Loucy (cell line): ENCODE measurements at regions not wholly inside any gene's neighbourhood (a gene's known extent, or its start where the extent isn't known, plus 50 kb on each side); places are given as distances from the start of the nearest gene placed in this dataset.

Source experiments
- H2AFZ ChIP-seq: fragments of 200-600 bp; sonication (generic); 2 replicates; pipeline ENCODE4 v1.6.0; 2016; ENCODE audit warnings: antibody characterized with exemption, mild to moderate bottlenecking, low read length, moderate library complexity
- H3F3A ChIP-seq: fragments of 200-600 bp; 2 replicates; pipeline ENCODE4 v1.6.0; 2016; ENCODE audit warnings: antibody characterized with exemption, low read depth, mild to moderate bottlenecking
- H3K27me3 ChIP-seq: fragments of 200-600 bp; sonication (generic); 2 replicates; pipeline ENCODE4 v1.6.1; 2014; ENCODE audit warnings: low read length, mild to moderate bottlenecking; ENCODE audit not compliant: insufficient read depth, poor library complexity, severe bottlenecking
- H3K36me3 ChIP-seq: fragments of 200-600 bp; sonication (generic); 2 replicates; pipeline ENCODE4 v1.6.1; 2016; ENCODE audit warnings: low read length; ENCODE audit not compliant: insufficient read depth
- H3K4me1 ChIP-seq: fragments of 200-600 bp; sonication (generic); 2 replicates; pipeline ENCODE4 v1.5.1; 2014; ENCODE audit warnings: low read length, mild to moderate bottlenecking; ENCODE audit not compliant: insufficient read depth, poor library complexity, severe bottlenecking
- H3K4me2 ChIP-seq: fragments of 200-600 bp; sonication (generic); 2 replicates; pipeline ENCODE4 v1.6.0; 2014; ENCODE audit warnings: antibody characterized with exemption, low read length, low read depth, mild to moderate bottlenecking; ENCODE audit not compliant: poor library complexity, severe bottlenecking
- H3K4me3 ChIP-seq: fragments of 200-600 bp; sonication (generic); 2 replicates; pipeline ENCODE4 v1.5.1; 2014; ENCODE audit warnings: low read length, mild to moderate bottlenecking, mixed read lengths; ENCODE audit not compliant: poor library complexity, severe bottlenecking
- H3K79me2 ChIP-seq: fragments of 200-600 bp; sonication (generic); 2 replicates; pipeline ENCODE4 v1.6.1; 2014; ENCODE audit warnings: low read length; ENCODE audit not compliant: insufficient read depth
- H3K9ac ChIP-seq: fragments of 200-600 bp; sonication (generic); 2 replicates; pipeline ENCODE4 v1.6.0; 2014; ENCODE audit warnings: mild to moderate bottlenecking, low read depth, low read length, moderate library complexity; ENCODE audit not compliant: poor library complexity, severe bottlenecking
- H3K9me2 ChIP-seq: fragments of 200-600 bp; sonication (generic); replicated peaks from 2 replicates; pipeline ENCODE4 v1.6.1; 2016; ENCODE audit warnings: low read depth, low read length, mixed read lengths
- H3K9me3 ChIP-seq: fragments of 200-600 bp; sonication (generic); 2 replicates; pipeline ENCODE4 v1.6.1; 2014; ENCODE audit warnings: mild to moderate bottlenecking, antibody characterized with exemption, low read length, low read depth; ENCODE audit not compliant: insufficient read depth
- H4K20me1 ChIP-seq: fragments of 200-600 bp; sonication (generic); 2 replicates; pipeline ENCODE4 v1.6.0; 2014; ENCODE audit warnings: antibody characterized with exemption, low read length, mild to moderate bottlenecking; ENCODE audit not compliant: insufficient read depth, poor library complexity, severe bottlenecking
- EZH2phosphoT487 ChIP-seq: fragments of 200-600 bp; IDR thresholded peaks from 2 replicates; pipeline ENCODE4 v1.6.1; 2018; ENCODE audit warnings: antibody characterized with exemption, mild to moderate bottlenecking, moderate library complexity, borderline replicate concordance
- TF ChIP-seq, protein P1 (sequence below): fragments of 200-600 bp; sonication (generic); conservative IDR thresholded peaks from 2 replicates; pipeline ENCODE4 v1.5.1; 2014; ENCODE audit warnings: mild to moderate bottlenecking, antibody characterized with exemption, low read length

DNA sequence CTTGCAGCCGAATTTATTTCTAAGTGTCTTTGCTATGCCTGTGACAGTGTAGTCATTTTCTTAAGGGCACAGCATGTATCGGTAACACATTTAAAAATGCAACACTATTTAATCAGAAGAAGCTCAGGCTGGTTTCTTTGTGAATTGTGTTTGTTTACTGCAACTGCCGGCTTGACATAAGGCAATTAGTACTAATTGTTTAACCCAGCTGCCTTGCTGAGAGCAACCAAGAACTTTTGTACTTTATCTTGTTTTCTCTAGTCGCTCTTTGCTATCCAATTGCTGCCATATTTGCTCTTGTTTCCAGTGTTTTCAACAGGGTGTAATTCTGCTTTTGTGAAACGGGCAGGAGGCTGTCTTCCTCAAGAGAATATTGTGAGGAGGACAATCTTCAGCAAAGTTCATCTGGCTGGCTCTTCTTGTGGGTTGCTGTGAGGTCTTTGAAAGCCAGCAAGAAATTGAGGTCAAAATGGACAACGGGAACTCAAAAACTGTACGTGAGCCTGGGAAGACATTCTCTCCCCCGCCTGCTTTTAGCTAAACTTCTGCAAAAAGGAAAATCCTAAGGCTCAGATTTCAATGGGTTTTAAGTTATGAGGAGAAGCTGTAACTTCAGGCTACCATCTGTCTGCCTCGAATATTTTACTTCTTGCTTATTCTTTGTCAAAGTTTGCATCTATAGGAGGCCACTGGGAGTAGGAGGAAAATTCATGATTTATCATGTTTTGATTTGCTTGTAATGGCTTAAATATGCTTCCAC lies 75.8 kb upstream of the TSHZ3 start:
- Histone ChIP-seq H3K9me2 (no peaks in the 10 kb centered on the region), H4K20me1 (no peaks in the 10 kb centered on the region), H3K27me3 (no peaks in the 10 kb centered on the region), H3F3A (no peaks in the 10 kb centered on the region), H3K9ac (no peak overlapping the region), H3K4me1 (no peaks in the 10 kb centered on the region), H3K79me2 (no peaks in the 10 kb centered on the region), H3K4me2 (no peak overlapping the region), H2AFZ (no peak overlapping the region), H3K36me3 (no peaks in the 10 kb centered on the region), H3K9me3 (0 out of 2 replicates have a peak, but pooled peaks cover 3% of the 10 kb centered on the region), H3K4me3 (no peak overlapping the region)
- TF ChIP-seq EZH2phosphoT487, result no peak
- TF ChIP-seq, protein P1, sequence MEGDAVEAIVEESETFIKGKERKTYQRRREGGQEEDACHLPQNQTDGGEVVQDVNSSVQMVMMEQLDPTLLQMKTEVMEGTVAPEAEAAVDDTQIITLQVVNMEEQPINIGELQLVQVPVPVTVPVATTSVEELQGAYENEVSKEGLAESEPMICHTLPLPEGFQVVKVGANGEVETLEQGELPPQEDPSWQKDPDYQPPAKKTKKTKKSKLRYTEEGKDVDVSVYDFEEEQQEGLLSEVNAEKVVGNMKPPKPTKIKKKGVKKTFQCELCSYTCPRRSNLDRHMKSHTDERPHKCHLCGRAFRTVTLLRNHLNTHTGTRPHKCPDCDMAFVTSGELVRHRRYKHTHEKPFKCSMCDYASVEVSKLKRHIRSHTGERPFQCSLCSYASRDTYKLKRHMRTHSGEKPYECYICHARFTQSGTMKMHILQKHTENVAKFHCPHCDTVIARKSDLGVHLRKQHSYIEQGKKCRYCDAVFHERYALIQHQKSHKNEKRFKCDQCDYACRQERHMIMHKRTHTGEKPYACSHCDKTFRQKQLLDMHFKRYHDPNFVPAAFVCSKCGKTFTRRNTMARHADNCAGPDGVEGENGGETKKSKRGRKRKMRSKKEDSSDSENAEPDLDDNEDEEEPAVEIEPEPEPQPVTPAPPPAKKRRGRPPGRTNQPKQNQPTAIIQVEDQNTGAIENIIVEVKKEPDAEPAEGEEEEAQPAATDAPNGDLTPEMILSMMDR, result no peak

GRCh38 chr19:31427857-31428256 lies 78.6 kb upstream of the TSHZ3 start:
- no peaks in the 10 kb centered on the region for H3F3A ChIP-seq
- no peak overlapping the region for H3K4me2 ChIP-seq
- no peak overlapping the region for H2AFZ ChIP-seq
- no peaks in the 10 kb centered on the region for H3K79me2 ChIP-seq
- H4K20me1 ChIP-seq, result no peaks in the 10 kb centered on the region
- TF ChIP-seq, protein P1, result no peak
- TF ChIP-seq EZH2phosphoT487, result no peak
- no peaks in the 10 kb centered on the region for H3K9me2 ChIP-seq
- H3K4me3 ChIP-seq, result no peak overlapping the region
- H3K9me3 ChIP-seq, result peaks cover 3% of the 10 kb centered on the region; the same call in 1 of the 2 replicates
- H3K27me3 ChIP-seq, result no peaks in the 10 kb centered on the region
- H3K4me1 ChIP-seq, result no peaks in the 10 kb centered on the region
- no peaks in the 10 kb centered on the region for H3K36me3 ChIP-seq
- no peak overlapping the region for H3K9ac ChIP-seq

DNA sequence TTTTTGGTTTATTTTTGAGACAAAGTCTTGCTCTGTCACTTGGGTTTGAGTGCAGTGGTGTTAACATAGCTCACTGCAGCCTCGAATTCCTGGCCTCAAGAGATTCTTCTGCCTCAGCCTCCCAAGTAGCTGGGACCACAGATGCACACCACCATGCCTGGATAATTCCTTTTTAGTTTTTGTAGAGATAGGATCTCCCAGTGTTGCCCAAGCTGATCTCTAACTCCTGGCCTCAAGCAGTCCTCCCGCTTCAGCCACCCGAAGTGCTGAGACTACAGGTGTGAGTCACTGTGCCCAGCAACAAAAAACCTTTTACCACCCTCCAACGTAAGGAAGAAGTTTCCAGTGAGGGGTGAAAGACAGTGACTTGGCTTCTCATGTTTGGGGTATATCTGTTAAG lies 81.1 kb upstream of the TSHZ3 start:
- TF ChIP-seq, protein P1, result no peak
- TF ChIP-seq EZH2phosphoT487, result no peak
- no peaks in the 10 kb centered on the region for H3K9me2 ChIP-seq
- no peaks in the 10 kb centered on the region for H3K4me1 ChIP-seq
- no peak overlapping the region for H3K4me3 ChIP-seq
- H3K27me3 ChIP-seq, result no peaks in the 10 kb centered on the region
- no peaks in the 10 kb centered on the region for H3K36me3 ChIP-seq
- no peaks in the 10 kb centered on the region for H4K20me1 ChIP-seq
- H3F3A ChIP-seq, result no peaks in the 10 kb centered on the region
- no peak overlapping the region for H3K9ac ChIP-seq
- no peaks in the 10 kb centered on the region for H3K79me2 ChIP-seq
- no peak overlapping the region for H2AFZ ChIP-seq
- H3K4me2 ChIP-seq, result no peak overlapping the region
- H3K9me3 ChIP-seq, result peaks cover 3% of the 10 kb centered on the region; the same call in 1 of the 2 replicates
